ENCODE measurements at regions not wholly inside any gene's neighbourhood (a gene's known extent, or its start where the extent isn't known, plus 50 kb on each side); places are given as distances from the start of the nearest gene placed in this dataset.

DNA sequence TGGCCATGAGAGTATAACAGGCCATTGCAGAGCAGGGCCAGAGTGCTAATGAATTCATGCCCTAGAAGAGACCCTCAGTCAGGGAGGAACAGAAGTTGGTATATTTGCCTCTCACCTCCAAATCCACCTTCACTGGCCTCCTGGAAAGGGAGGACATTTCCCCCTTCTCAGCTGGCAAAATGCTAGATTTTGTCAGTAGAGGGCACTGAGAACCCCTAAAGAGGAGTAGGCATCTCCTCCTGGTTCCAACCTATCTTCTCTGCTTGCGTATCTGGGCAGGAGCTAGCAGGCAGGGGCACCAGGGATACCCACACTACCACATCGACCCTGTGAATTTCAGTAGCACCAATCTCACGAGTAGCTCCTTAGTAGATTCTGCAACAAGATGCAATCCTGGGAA, 79.8 kb upstream of the GHITM start:
- no peak overlapping the region for H3K27ac ChIP-seq
- TF ChIP-seq, protein P1, sequence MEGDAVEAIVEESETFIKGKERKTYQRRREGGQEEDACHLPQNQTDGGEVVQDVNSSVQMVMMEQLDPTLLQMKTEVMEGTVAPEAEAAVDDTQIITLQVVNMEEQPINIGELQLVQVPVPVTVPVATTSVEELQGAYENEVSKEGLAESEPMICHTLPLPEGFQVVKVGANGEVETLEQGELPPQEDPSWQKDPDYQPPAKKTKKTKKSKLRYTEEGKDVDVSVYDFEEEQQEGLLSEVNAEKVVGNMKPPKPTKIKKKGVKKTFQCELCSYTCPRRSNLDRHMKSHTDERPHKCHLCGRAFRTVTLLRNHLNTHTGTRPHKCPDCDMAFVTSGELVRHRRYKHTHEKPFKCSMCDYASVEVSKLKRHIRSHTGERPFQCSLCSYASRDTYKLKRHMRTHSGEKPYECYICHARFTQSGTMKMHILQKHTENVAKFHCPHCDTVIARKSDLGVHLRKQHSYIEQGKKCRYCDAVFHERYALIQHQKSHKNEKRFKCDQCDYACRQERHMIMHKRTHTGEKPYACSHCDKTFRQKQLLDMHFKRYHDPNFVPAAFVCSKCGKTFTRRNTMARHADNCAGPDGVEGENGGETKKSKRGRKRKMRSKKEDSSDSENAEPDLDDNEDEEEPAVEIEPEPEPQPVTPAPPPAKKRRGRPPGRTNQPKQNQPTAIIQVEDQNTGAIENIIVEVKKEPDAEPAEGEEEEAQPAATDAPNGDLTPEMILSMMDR (IDR thresholded peaks at IDR 0.05) = no peak
- no peaks in the 10 kb centered on the region for H3K4me1 ChIP-seq
- peaks cover 0 to 6% of the 10 kb centered on the region in 2 donors for H3K9me3 ChIP-seq
- no peak overlapping the region for H3K4me3 ChIP-seq
- no peak for DNase-seq (ENCODE audit: low spot score)
- no peaks in the 10 kb centered on the region for H3K36me3 ChIP-seq
- no peaks in the 10 kb centered on the region for H3K27me3 ChIP-seq

GRCh38 chr10:84063440-84063839, 75.9 kb upstream of the GHITM start:
- Histone ChIP-seq H3K36me3 (no peaks in the 10 kb centered on the region), H3K27me3 (no peaks in the 10 kb centered on the region), H3K9me3 (no peaks in the 10 kb centered on the region), H3K27ac (no peak overlapping the region), H3K4me3 (no peak overlapping the region), H3K4me1 (no peaks in the 10 kb centered on the region)
- no peak for DNase-seq (ENCODE audit: low spot score)
- TF ChIP-seq, protein P1 (IDR thresholded peaks at IDR 0.05) = no peak

DNA sequence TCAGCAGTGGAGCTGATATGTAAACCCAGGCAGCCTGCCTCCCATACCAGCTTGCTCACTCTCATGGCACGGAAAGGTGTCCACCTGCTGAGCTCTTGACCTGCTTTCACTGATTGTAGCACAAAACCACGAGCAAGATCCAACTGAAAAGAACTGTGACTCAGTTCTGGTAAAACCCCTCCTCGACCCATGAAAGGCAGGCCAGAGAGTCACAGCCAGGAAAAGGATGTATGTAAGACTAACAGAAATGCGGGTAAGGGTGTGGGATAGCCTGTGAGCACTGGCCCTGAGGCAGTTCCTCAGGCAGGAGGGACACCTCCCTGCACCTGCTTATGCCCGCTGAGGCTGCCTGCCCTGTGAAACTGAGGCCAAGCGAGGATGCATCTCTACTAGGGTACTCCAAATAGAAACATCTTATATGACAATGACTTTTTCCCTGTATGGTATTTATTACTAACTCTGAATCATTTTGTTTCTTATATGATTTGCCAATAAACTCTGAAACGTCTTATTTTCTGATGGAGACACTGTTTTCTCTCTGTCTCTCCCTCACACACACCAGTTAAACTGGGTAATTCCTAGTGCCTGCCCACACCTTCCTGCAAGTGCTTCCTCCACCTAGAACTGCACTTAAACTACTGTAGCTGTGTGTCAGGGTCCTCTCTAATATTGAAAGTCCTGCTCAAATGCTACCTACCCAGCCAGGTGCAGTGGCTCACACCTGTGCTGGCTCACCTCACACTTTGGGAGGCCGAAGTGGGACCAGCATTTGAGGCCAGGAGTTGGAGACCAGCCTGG, 73.3 kb upstream of the GHITM start:
- TF ChIP-seq, protein P1 (IDR thresholded peaks at IDR 0.05) = no peak
- Histone ChIP-seq H3K27me3 (no peaks in the 10 kb centered on the region), H3K4me1 (no peaks in the 10 kb centered on the region), H3K27ac (no peak overlapping the region), H3K36me3 (no peaks in the 10 kb centered on the region), H3K9me3 (no peaks in the 10 kb centered on the region), H3K4me3 (no peak overlapping the region)
- no peak for DNase-seq (ENCODE audit: low spot score)

GRCh38 chr10:84074521-84074920, 64.8 kb upstream of the GHITM start:
- Histone ChIP-seq H3K9me3 (no peaks in the 10 kb centered on the region), H3K4me3 (no peak overlapping the region), H3K36me3 (no peaks in the 10 kb centered on the region), H3K27me3 (no peaks in the 10 kb centered on the region), H3K4me1 (no peaks in the 10 kb centered on the region), H3K27ac (no peak overlapping the region)
- DNase-seq (ENCODE audit: low spot score) = no peak
- TF ChIP-seq, protein P1 (IDR thresholded peaks at IDR 0.05) = no peak

- Histone ChIP-seq H3K9me3 (no peaks in the 10 kb centered on the region), H3K36me3 (no peaks in the 10 kb centered on the region), H3K27ac (peak overlapping the region; percentile 43 to 68), H3K4me1 (no peaks in the 10 kb centered on the region), H3K27me3 (no peaks in the 10 kb centered on the region), H3K4me3 (no peak overlapping the region)
- DNase-seq (ENCODE audit: low spot score) = no peak
- TF ChIP-seq, protein P1 (IDR thresholded peaks at IDR 0.05) = no peak
Observed at GRCh38 chr10:84075226-84076046, 63.9 kb upstream of the GHITM start.
